ENCODE measurements at regions not wholly inside any gene's neighbourhood (a gene's known extent, or its start where the extent isn't known, plus 50 kb on each side); places are given as distances from the start of the nearest gene placed in this dataset.

GRCh38 chr2:145144131-145144728, 624.3 kb upstream of the ZEB2 start:
- TF ChIP-seq, protein P1, sequence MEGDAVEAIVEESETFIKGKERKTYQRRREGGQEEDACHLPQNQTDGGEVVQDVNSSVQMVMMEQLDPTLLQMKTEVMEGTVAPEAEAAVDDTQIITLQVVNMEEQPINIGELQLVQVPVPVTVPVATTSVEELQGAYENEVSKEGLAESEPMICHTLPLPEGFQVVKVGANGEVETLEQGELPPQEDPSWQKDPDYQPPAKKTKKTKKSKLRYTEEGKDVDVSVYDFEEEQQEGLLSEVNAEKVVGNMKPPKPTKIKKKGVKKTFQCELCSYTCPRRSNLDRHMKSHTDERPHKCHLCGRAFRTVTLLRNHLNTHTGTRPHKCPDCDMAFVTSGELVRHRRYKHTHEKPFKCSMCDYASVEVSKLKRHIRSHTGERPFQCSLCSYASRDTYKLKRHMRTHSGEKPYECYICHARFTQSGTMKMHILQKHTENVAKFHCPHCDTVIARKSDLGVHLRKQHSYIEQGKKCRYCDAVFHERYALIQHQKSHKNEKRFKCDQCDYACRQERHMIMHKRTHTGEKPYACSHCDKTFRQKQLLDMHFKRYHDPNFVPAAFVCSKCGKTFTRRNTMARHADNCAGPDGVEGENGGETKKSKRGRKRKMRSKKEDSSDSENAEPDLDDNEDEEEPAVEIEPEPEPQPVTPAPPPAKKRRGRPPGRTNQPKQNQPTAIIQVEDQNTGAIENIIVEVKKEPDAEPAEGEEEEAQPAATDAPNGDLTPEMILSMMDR (IDR thresholded peaks at IDR 0.05): no peak
- TF ChIP-seq POLR2A (IDR thresholded peaks at IDR 0.05): no peak
